Esophagus muscularis mucosa (tissue), 3 donors: ENCODE measurements at regions not wholly inside any gene's neighbourhood (a gene's known extent, or its start where the extent isn't known, plus 50 kb on each side); places are given as distances from the start of the nearest gene placed in this dataset.

Experiments used
- CTCF ChIP-seq, 3 experiments: fragments of 200-600 bp in 2 of 3; fragments of 450-650 bp in 1 of 3; sonication (generic) in 2 of 3; IDR thresholded peaks; one replicate each; pipeline ENCODE4 v1.5.1; 2017 to 2019; ENCODE audit warnings: antibody characterized with exemption in 3 of 3, mild to moderate bottlenecking in 2 of 3, moderate library complexity in 1 of 3
- POLR2A ChIP-seq: fragments of 450-650 bp; IDR thresholded peaks from one replicate; pipeline ENCODE4 v1.6.1; 2017; ENCODE audit warnings: antibody characterized with exemption, moderate library complexity, mild to moderate bottlenecking, low read depth

- no peak for TF ChIP-seq POLR2A
- TF ChIP-seq CTCF (IDR thresholded peaks at IDR 0.05), result no peak
Measured at GRCh38 chrX:66717926-66718325, 79.0 kb upstream of the EDA2R start.
